Heart left ventricle (tissue), 16 donors: ENCODE measurements at regions not wholly inside any gene's neighbourhood (a gene's known extent, or its start where the extent isn't known, plus 50 kb on each side); places are given as distances from the start of the nearest gene placed in this dataset.

Experiments used
- ATAC-seq, 4 donors: fragments of 200-7000 bp; cut with Tn5 transposase; one replicate each; pipeline ENCODE4 v1.9.1; 2020 to 2022; ENCODE audit warnings: moderate library complexity in 4 of 4, mild to moderate bottlenecking in 3 of 4, moderate number of reproducible peaks in 1 of 4
- DNase-seq, 5 donors: peaks; one replicate each; pipeline ENCODE4 v3.0.0-alpha.2; 2020
- H3K27ac ChIP-seq, 12 donors: fragments of 200-600 bp; sonication (generic) in 4 of 12; one replicate each; pipeline versions ENCODE4 v1.5.0 to v1.8.0; 2016 to 2022; ENCODE audit warnings: mild to moderate bottlenecking in 2 of 12
- H3K27me3 ChIP-seq, 9 donors: fragments of 200-600 bp; sonication (generic) in 2 of 9; one replicate each; pipeline versions ENCODE4 v1.5.1 to v1.8.0; 2016 to 2022; ENCODE audit warnings: mild to moderate bottlenecking in 3 of 9
- H3K36me3 ChIP-seq, 9 donors: fragments of 200-600 bp; sonication (generic) in 2 of 9; one replicate each; pipeline versions ENCODE4 v1.5.0 to v1.8.0; 2018 to 2022; ENCODE audit warnings: mild to moderate bottlenecking in 2 of 9
- H3K4me1 ChIP-seq, 12 donors: fragments of 200-600 bp; sonication (generic) in 4 of 12; one replicate each; pipeline versions ENCODE4 v1.5.0 to v1.8.0; 2016 to 2022; ENCODE audit warnings: mild to moderate bottlenecking in 3 of 12
- H3K4me3 ChIP-seq, 12 donors: fragments of 200-600 bp; sonication (generic) in 4 of 12; one replicate each; pipeline versions ENCODE4 v1.5.0 to v1.8.0; 2017 to 2022; ENCODE audit warnings: mild to moderate bottlenecking in 9 of 12, moderate library complexity in 4 of 12
- H3K9me3 ChIP-seq, 12 donors: fragments of 200-600 bp; sonication (generic) in 4 of 12; one replicate each; pipeline versions ENCODE4 v1.5.0 to v1.8.0; 2016 to 2022; ENCODE audit warnings: mild to moderate bottlenecking in 1 of 12
- CTCF ChIP-seq, 12 donors: fragments of 200-600 bp; sonication (generic) in 4 of 12; IDR thresholded peaks; one replicate each; pipeline versions ENCODE4 v1.5.0 to v1.8.0; 2018 to 2022; ENCODE audit warnings: antibody characterized with exemption in 12 of 12, mild to moderate bottlenecking in 5 of 12
- POLR2A ChIP-seq, 2 donors: fragments of 450-650 bp; IDR thresholded peaks; one replicate each; pipeline ENCODE4 v1.6.1; 2017; ENCODE audit warnings: antibody characterized with exemption in 2 of 2, mild to moderate bottlenecking in 2 of 2, moderate library complexity in 2 of 2
- WGBS, 4 donors: extraction: QIAGEN DNeasy Blood & Tissue Kit in 2 of 4; methylation state at CpG; one replicate each; pipeline versions ENCODE4 v1.1.5 to v1.1.7; 2013 to 2018; 5-methylcytosine and 5-hydroxymethylcytosine counted together
- intact Hi-C, 10 donors: fragments of 100-400 bp; cut with DNase I; formaldehyde crosslinking; loops; one replicate each; pipeline versions ENCODE4 v1.11.1 to v1.14.2; 2022
- donor health status: ischemic (EF 13 %, LVEDD 7.1; RV severe dilation, severe dysfunction).
- donor health status: healthy with polysubstance abuse.
- donor health status: DM: no; HTN: yes; CAD: no.
- donor health status: DM: no; HTN: no; CAD: no.
- donor health status: ischemic (EF 25% LVEDD 6.9; RV normal size, moderate dysfunction).
- donor health status: ischemic (EF 25% LVEDD 5.7; RV mildly dilated, moderate dysfunction).
- donor health status: healthy.
- donor health status: DM: yes; HTN: yes; CAD: no.
- donor health status: ischemic (EF 35%, LVEDD 5.7; RV mildly dilated, moderate dysfunction).
- donor health status: nonischemic (EF 11% LVEDD 7.7; RV severe dilation, severe dysfunction).
- donor health status: DM: yes; HTN: yes; CAD: no.
- donor health status: PGD.
- donor health status: ischemic (EF 29% LVEDD 5.4; RV normal size, mild dysfunction).
- donor health status: nonischemic (EF 23%, LVEDD 6.1; RV moderate dilation, normal function).

- H3K27me3 ChIP-seq: no peaks in the 10 kb centered on the region
- no peaks in the 10 kb centered on the region for H3K9me3 ChIP-seq
- DNase-seq (no peak), ATAC-seq (no peak)
- TF ChIP-seq CTCF (IDR thresholded peaks at IDR 0.05): no peak
- TF ChIP-seq POLR2A (IDR thresholded peaks at IDR 0.05): no peak
- no peak overlapping the region for H3K27ac ChIP-seq
- H3K4me1 ChIP-seq: peaks cover 0 to 22% (median 0%) of the 10 kb centered on the region in 12 donors
- 86 to 93% (median 91%) methylated on average over 2 of the region's 2 CpGs for WGBS, 4 donors
- H3K4me3 ChIP-seq: no peak overlapping the region
- no peaks in the 10 kb centered on the region for H3K36me3 ChIP-seq
- intact Hi-C loops: no loop called here
Measured at GRCh38 chr1:112320058-112320457, 76.0 kb upstream of the CTTNBP2NL start.

GRCh38 chr1:112322018-112322417, 74.0 kb upstream of the CTTNBP2NL start:
- TF ChIP-seq CTCF (IDR thresholded peaks at IDR 0.05) (no peak), POLR2A (IDR thresholded peaks at IDR 0.05) (no peak)
- Histone ChIP-seq H3K9me3 (no peaks in the 10 kb centered on the region), H3K27me3 (no peaks in the 10 kb centered on the region), H3K4me3 (no peak overlapping the region), H3K4me1 (peaks cover 0 to 23% (median 0%) of the 10 kb centered on the region in 12 donors), H3K36me3 (no peaks in the 10 kb centered on the region), H3K27ac (peak overlapping the region in 2 of 12 donors; percentile 18 to 23)
- intact Hi-C loops: no loop called here
- DNase-seq (peak in 1 of 5 donors; percentile 36), ATAC-seq (peak in 2 of 4 donors; percentile 49 to 58)
- WGBS, 4 donors: 33 to 43% (median 39%) methylated on average over 7 of the region's 7 CpGs

GRCh38 chr1:112322983-112323678, 72.9 kb upstream of the CTTNBP2NL start:
- peaks cover 0 to 22% (median 0%) of the 10 kb centered on the region in 12 donors for H3K4me1 ChIP-seq
- peak in 1 of 4 donors; percentile 27 for ATAC-seq
- TF ChIP-seq POLR2A (IDR thresholded peaks at IDR 0.05) (no peak), CTCF (IDR thresholded peaks at IDR 0.05) (no peak)
- intact Hi-C loops: no loop called here
- H3K36me3 ChIP-seq: no peaks in the 10 kb centered on the region
- no peak for DNase-seq
- no peaks in the 10 kb centered on the region for H3K9me3 ChIP-seq
- H3K27ac ChIP-seq: peak overlapping the region in 1 of 12 donors; percentile 29
- WGBS, 4 donors: 59 to 85% (median 67%) methylated on average over 4 of the region's 4 CpGs
- H3K27me3 ChIP-seq: no peaks in the 10 kb centered on the region
- no peak overlapping the region for H3K4me3 ChIP-seq

- no peaks in the 10 kb centered on the region for H3K27me3 ChIP-seq
- DNase-seq (peak in 3 of 5 donors; percentile 24 to 45 (median 34)), ATAC-seq (peak in 3 of 4 donors; percentile 59 to 75 (median 71))
- H3K36me3 ChIP-seq: no peaks in the 10 kb centered on the region
- TF ChIP-seq CTCF (IDR thresholded peaks at IDR 0.05): no peak
- no peak for TF ChIP-seq POLR2A (IDR thresholded peaks at IDR 0.05)
- H3K4me1 ChIP-seq: peaks cover 0 to 16% (median 0%) of the 10 kb centered on the region in 12 donors
- H3K27ac ChIP-seq: no peak overlapping the region
- 3 to 17% (median 14%) methylated on average over 8 to 15 of the region's 15 CpGs for WGBS, 4 donors
- intact Hi-C loops: loop anchor here in 1 of 10 donors (5.0 kb wide), 1 partner anchor 333 kb away; no protein-coding TSS in a partner anchor
- H3K4me3 ChIP-seq: no peak overlapping the region
- no peaks in the 10 kb centered on the region for H3K9me3 ChIP-seq
Measured at GRCh38 chr1:112325504-112325903, 70.5 kb upstream of the CTTNBP2NL start.
